PC-3 (cell line): ENCODE measurements at regions not wholly inside any gene's neighbourhood (a gene's known extent, or its start where the extent isn't known, plus 50 kb on each side); places are given as distances from the start of the nearest gene placed in this dataset.

Experiments
- ATAC-seq: fragments of 200-7000 bp; cut with Tn5 transposase; 2 replicates; pipeline ENCODE4 v1.9.1; 2020; ENCODE audit warnings: mild to moderate bottlenecking, moderate library complexity
- BruUV-seq: library from RNA; stranded (reverse); fragments of 400-500 nt; replicated peaks from 2 replicates; lab custom pipeline; 2021; lab: Mats Ljungman, UMichigan
- CTCF ChIA-PET: fragments of 300-600 bp; sonication (Branson Sonifier 250); formaldehyde crosslinking; loops from one replicate; lab custom pipeline; 2022; ENCODE audit warnings: antibody characterized with exemption; lab: Charles Lee
- POLR2A ChIA-PET: fragments of 300-600 bp; sonication (Branson Sonifier 250); formaldehyde crosslinking; loops from one replicate; lab custom pipeline; 2022; ENCODE audit warnings: antibody characterized with exemption; ENCODE audit not compliant: unreplicated experiment; lab: Charles Lee
- DNase-seq: peaks from one replicate; pipeline ENCODE4 v3.0.0-alpha.2; 2015
- H2AFZ ChIP-seq: fragments of 300-600 bp; sonication (generic); 2 replicates; pipeline ENCODE4 v1.6.0; 2016; ENCODE audit warnings: antibody characterized with exemption, low read length
- H3F3A ChIP-seq: fragments of 300-600 bp; sonication (generic); one replicate; pipeline ENCODE4 v1.6.0; 2017; ENCODE audit warnings: antibody characterized with exemption, low read length, control low read depth, mild to moderate bottlenecking; ENCODE audit not compliant: unreplicated experiment
- H3K27ac ChIP-seq: fragments of 300-600 bp; sonication (generic); 2 replicates; pipeline ENCODE4 v1.5.1; 2016; ENCODE audit warnings: mild to moderate bottlenecking, low read length
- H3K27me3 ChIP-seq: fragments of 300-600 bp; sonication (generic); 2 replicates; pipeline ENCODE4 v1.6.1; 2016; ENCODE audit warnings: low read length, mixed read lengths
- H3K36me3 ChIP-seq: fragments of 300-600 bp; sonication (generic); 2 replicates; pipeline ENCODE4 v1.6.1; 2016; ENCODE audit warnings: low read depth, mixed run types, low read length, mixed read lengths
- H3K4me1 ChIP-seq: fragments of 300-600 bp; sonication (generic); 2 replicates; pipeline ENCODE4 v1.5.1; 2016; ENCODE audit warnings: low read length; ENCODE audit not compliant: insufficient read depth
- H3K4me2 ChIP-seq: fragments of 300-600 bp; sonication (generic); 2 replicates; pipeline ENCODE4 v1.6.0; 2016; ENCODE audit warnings: low read length
- H3K4me3 ChIP-seq: fragments of 300-600 bp; sonication (generic); 2 replicates; pipeline ENCODE4 v1.5.1; 2016; ENCODE audit warnings: mild to moderate bottlenecking, low read length, mixed read lengths
- H3K79me2 ChIP-seq: fragments of 300-600 bp; sonication (generic); 2 replicates; pipeline ENCODE4 v1.6.1; 2017; ENCODE audit warnings: low read length, mixed read lengths
- H3K9ac ChIP-seq: fragments of 300-600 bp; sonication (generic); 2 replicates; pipeline ENCODE4 v1.6.0; 2016; ENCODE audit warnings: mild to moderate bottlenecking, low read length
- H3K9me2 ChIP-seq: fragments of 300-600 bp; sonication (generic); replicated peaks from 2 replicates; pipeline ENCODE4 v1.6.1; 2016; ENCODE audit warnings: mixed run types, low read length, mixed read lengths
- H3K9me3 ChIP-seq: fragments of 300-600 bp; sonication (generic); 2 replicates; pipeline ENCODE4 v1.6.1; 2016; ENCODE audit warnings: low read length, mixed read lengths
- H4K20me1 ChIP-seq: fragments of 300-600 bp; sonication (generic); 2 replicates; pipeline ENCODE4 v1.6.1; 2016; ENCODE audit warnings: low read length, mixed read lengths
- EZH2 ChIP-seq: fragments of 300-600 bp; sonication (generic); IDR thresholded peaks from one replicate; pipeline ENCODE4 v1.6.1; 2017; ENCODE audit warnings: antibody characterized with exemption, mild to moderate bottlenecking, low read length; ENCODE audit not compliant: unreplicated experiment
- EZH2phosphoT487 ChIP-seq: fragments of 300-600 bp; sonication (generic); IDR thresholded peaks from 2 replicates; pipeline ENCODE4 v1.6.1; 2018; ENCODE audit warnings: mild to moderate bottlenecking, antibody characterized with exemption, low read length, borderline replicate concordance
- intact Hi-C: fragments of 100-400 bp; cut with micrococcal nuclease; formaldehyde crosslinking; loops from 2 replicates; pipeline ENCODE4 v1.9.0; 2023
- TF ChIP-seq, protein P1 (sequence below): fragments of 300-600 bp; sonication (generic); conservative IDR thresholded peaks from 2 replicates; pipeline ENCODE4 v1.5.1; 2017; ENCODE audit warnings: antibody characterized with exemption, low read depth, mild to moderate bottlenecking, low read length

DNA sequence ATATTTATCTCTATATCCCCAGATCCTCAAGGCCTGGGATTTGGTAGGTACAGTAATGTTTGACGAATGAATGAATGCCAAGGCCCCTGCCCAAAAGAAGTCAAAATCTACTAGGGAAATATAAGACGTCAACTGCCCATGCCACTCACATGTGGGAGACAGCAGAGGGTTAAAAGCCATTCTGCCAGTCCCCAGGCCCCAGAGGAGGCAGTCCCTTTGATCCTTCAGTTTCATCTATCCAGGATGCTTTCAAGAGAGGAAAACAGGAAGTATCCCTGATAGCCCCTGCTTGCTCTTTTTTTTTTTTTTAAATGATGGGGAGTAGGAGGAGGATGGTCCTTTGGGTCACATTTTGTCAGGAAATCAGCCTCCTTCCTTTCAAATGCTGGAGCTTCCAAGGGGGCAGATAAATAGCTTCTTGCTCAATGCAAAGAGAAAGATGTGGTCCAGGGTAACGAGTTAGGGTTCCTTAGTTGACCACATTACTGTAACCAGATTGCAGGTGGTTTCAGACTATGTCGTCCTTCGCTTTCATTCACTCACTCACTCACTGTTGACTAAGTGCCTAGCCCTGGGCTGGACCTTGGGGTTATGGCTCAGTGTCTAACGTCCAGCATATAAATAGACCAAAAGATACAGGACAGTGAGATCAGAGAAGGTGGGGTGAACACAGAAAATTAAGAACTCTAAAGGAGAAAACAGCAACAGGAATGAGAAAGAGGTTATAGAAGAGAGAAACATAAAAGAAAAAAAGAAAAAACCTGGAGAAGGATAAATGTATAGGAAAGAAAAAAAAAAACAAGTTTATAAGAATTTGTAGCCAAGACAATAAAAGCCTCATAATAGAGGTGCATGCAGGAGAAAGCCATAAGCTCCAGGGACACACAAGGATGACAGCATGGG is 64.6 kb upstream of the PIM1 start:
- intact Hi-C loops = no loop called here
- no peak overlapping the region for H2AFZ ChIP-seq

DNA sequence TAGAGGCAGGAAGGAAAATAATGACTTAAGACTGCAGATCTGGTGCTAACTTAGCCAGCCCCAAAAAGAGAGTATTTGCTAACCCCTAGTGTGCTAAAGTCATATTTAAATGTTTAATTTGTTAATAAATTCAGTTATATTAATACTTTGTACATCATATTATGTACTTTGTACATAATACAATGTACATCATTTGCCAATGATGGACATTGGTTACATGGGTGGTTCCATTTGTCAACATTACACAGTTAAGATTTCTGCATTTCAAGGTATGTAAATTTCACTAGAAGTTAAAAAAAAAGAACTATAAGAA is 63.9 kb upstream of the PIM1 start:
- Histone ChIP-seq H3K79me2 (no peaks in the 10 kb centered on the region), H3K36me3 (no peaks in the 10 kb centered on the region), H4K20me1 (no peaks in the 10 kb centered on the region), H3K27ac (no peak overlapping the region), H3K9me3 (no peaks in the 10 kb centered on the region), H3K4me2 (no peak overlapping the region), H3K27me3 (no peaks in the 10 kb centered on the region), H3K4me3 (no peak overlapping the region), H3K9me2 (no peaks in the 10 kb centered on the region), H3K9ac (no peak overlapping the region), H3F3A (no peaks in the 10 kb centered on the region), H2AFZ (no peak overlapping the region), H3K4me1 (peaks cover 41% of the 10 kb centered on the region)
- ChIA-PET POLR2A (no interaction called here), CTCF (no interaction called here)
- TF ChIP-seq EZH2phosphoT487 (no peak), EZH2 (no peak)
- TF ChIP-seq, protein P1, sequence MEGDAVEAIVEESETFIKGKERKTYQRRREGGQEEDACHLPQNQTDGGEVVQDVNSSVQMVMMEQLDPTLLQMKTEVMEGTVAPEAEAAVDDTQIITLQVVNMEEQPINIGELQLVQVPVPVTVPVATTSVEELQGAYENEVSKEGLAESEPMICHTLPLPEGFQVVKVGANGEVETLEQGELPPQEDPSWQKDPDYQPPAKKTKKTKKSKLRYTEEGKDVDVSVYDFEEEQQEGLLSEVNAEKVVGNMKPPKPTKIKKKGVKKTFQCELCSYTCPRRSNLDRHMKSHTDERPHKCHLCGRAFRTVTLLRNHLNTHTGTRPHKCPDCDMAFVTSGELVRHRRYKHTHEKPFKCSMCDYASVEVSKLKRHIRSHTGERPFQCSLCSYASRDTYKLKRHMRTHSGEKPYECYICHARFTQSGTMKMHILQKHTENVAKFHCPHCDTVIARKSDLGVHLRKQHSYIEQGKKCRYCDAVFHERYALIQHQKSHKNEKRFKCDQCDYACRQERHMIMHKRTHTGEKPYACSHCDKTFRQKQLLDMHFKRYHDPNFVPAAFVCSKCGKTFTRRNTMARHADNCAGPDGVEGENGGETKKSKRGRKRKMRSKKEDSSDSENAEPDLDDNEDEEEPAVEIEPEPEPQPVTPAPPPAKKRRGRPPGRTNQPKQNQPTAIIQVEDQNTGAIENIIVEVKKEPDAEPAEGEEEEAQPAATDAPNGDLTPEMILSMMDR = no peak
- no TSS peak for BruUV-seq
- ATAC-seq (no peak), DNase-seq (no peak)
- intact Hi-C loops = no loop called here

More for the DNA sequence above, 64.6 kb upstream of the PIM1 start:
- no peaks in the 10 kb centered on the region for H3K9me2 ChIP-seq
- no peaks in the 10 kb centered on the region for H3F3A ChIP-seq
- H3K4me1 ChIP-seq = peaks cover 41% of the 10 kb centered on the region
- H4K20me1 ChIP-seq = no peaks in the 10 kb centered on the region
- H3K27me3 ChIP-seq = no peaks in the 10 kb centered on the region
- no peak for TF ChIP-seq EZH2
- TF ChIP-seq, protein P1 = no peak
- TF ChIP-seq EZH2phosphoT487 = no peak
- H3K36me3 ChIP-seq = no peaks in the 10 kb centered on the region
- H3K9ac ChIP-seq = no peak overlapping the region
- H3K4me2 ChIP-seq = peak overlapping the region; percentile 84
- H3K4me3 ChIP-seq = peak overlapping the region; percentile 59; the same call in 1 of the 2 replicates
- DNase-seq (no peak), ATAC-seq (no peak)
- H3K79me2 ChIP-seq = no peaks in the 10 kb centered on the region
- BruUV-seq = no TSS peak
- H3K27ac ChIP-seq = peak overlapping the region; percentile 78
- ChIA-PET POLR2A (interaction anchor here (0.6 to 0.7 kb wide), 4 partner anchors 14 to 72 kb away, joined by 3 read pairs; no protein-coding TSS in a partner anchor), CTCF (no interaction called here)
- no peaks in the 10 kb centered on the region for H3K9me3 ChIP-seq

DNA sequence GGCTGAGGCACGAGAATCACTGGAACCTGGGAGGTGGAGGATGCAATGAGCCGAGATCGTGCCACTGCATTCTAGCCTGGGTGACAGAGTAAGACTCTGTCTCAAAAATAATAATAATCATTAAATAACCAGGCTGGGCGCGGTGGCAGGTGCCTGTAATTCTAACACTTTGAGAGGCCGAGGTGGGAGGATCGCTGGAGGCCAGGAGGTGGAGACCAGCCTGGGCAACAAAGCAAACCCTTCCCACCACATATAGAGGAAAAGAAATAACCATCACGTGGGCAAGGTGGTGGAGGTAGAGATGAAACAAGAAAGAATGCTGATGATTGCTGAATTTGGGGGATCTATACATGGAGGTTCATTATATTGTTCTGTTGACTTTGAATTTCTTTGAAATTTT is 63.4 kb upstream of the PIM1 start:
- no peaks in the 10 kb centered on the region for H3K79me2 ChIP-seq
- H3K9me3 ChIP-seq = no peaks in the 10 kb centered on the region
- H3K9me2 ChIP-seq = no peaks in the 10 kb centered on the region
- no peak overlapping the region for H3K4me2 ChIP-seq
- H3K27ac ChIP-seq = no peak overlapping the region
- DNase-seq = no peak
- no peaks in the 10 kb centered on the region for H4K20me1 ChIP-seq
- no peak overlapping the region for H3K4me3 ChIP-seq
- POLR2A ChIA-PET = no interaction called here
- CTCF ChIA-PET = no interaction called here
- peaks cover 41% of the 10 kb centered on the region for H3K4me1 ChIP-seq
- H3K27me3 ChIP-seq = no peaks in the 10 kb centered on the region
- intact Hi-C loops = no loop called here
- TF ChIP-seq, protein P1 = no peak
- no TSS peak for BruUV-seq
- H3K36me3 ChIP-seq = no peaks in the 10 kb centered on the region
- H3K9ac ChIP-seq = no peak overlapping the region
- H3F3A ChIP-seq = no peaks in the 10 kb centered on the region
- ATAC-seq = no peak
- H2AFZ ChIP-seq = no peak overlapping the region
